Hematopoietic multipotent progenitor cell treated with erythropoietin and hydrocortisone succinate and interleukin-3 and kit ligand, for 15 days (in vitro differentiated cells): ENCODE measurements at regions not wholly inside any gene's neighbourhood (a gene's known extent, or its start where the extent isn't known, plus 50 kb on each side); places are given as distances from the start of the nearest gene placed in this dataset.
"Not testable (repeated sequence)": the region's sequence is repeated elsewhere in the genome, so short reads cannot be mapped to it uniquely, and the experiment has no call there.

Source experiments
- DNase-seq: peaks from one replicate; pipeline ENCODE4 v3.0.0-alpha.2; 2015; ENCODE audit warnings: low spot score

- no peak for DNase-seq
Observed at GRCh38 chr5:131107128-131107527, 57.9 kb downstream of the HINT1 start.

DNA sequence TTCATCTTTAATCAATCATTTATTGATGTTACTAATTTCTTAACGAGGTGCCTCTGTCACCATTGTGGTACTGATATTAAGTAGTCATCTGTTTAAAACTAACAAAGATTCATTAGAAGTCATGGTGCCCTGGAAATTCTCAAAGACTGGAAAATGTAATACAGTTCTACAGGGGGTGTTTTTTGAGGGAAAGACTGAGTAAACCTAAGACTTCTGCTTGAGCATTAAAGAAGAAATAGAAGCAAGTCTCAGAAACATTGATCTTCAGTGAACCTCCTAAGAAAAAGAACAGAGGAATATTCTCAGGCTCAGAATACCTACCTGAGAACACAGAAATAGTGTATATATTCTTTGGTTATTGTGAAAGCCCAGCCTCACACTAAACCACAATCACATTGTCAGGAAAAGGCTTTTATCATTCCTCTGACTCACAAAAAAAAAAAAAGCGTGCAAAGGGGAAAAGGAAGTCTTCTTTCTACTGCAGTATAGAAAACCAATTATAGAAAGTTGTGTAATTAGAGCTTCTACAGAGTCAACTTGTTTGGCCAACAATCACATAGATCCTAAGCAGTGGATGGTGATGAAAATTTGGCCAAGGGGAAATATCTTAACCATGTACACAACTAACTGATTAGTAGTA, 60.8 kb downstream of the HINT1 start:
- DNase-seq: no peak

DNA sequence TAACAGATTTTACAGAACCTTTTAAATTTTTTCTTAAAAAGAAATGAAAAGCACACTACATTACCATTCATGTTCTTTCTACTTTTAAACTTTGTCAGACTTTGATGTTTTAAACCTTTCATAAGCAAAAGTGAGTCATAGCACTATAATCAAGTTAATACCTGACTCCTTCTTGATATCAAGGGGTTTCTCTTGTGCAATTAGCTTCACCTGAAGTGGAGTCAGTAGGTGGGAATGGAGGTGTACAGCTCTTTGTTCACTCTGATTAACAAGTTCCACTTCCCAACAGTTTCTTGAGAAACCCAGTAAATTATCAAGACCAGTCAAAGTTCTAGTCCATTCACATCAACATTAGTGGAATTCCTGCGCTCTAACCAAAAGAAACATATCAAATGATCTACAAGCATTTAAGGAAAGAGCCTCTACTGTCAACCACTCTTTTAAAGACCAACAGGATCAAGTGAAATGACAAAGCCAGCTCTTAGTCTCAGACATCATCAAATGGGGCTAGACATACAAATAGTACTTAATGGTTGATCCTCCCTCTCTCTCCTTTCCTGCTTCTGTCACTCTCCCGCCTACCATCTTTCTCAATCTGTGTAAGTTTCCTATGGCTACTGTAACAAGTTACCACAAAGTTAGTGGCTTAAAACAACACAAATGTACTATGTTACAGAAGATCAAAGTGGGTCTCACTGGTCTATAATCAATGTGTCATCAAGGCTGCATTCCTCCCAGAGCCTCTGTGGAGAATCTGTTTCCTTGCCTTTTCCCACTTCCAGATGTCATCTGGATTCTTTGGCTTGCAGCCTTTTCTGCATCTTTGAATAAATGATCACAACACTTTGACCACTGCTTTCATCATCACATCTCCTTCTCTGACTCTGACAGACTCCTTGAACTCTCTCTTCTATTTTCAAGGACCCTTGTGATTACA, 68.0 kb downstream of the HINT1 start:
- no peak for DNase-seq

DNA sequence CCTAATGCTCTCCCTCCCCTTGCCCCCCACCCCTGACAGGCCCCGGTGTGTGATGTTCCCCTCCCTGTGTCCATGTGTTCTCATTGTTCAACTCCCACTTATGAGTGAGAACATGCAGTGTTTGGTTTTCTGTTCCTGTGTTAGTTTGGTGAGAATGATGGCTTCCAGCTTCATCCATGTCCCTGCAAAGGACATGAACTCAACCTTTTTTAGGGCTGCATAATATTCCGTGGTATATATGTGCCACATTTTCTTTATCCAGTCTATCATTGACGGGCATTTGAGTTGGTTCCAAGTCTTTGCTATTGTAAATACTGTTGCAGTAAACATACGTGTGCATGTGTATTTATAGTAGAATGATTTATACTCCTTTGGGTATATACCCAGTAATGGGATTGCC, 69.5 kb downstream of the HINT1 start:
- not testable (repeated sequence) for DNase-seq

- no peak for DNase-seq
Observed at GRCh38 chr5:131084436-131084835, 80.6 kb downstream of the HINT1 start.

DNA sequence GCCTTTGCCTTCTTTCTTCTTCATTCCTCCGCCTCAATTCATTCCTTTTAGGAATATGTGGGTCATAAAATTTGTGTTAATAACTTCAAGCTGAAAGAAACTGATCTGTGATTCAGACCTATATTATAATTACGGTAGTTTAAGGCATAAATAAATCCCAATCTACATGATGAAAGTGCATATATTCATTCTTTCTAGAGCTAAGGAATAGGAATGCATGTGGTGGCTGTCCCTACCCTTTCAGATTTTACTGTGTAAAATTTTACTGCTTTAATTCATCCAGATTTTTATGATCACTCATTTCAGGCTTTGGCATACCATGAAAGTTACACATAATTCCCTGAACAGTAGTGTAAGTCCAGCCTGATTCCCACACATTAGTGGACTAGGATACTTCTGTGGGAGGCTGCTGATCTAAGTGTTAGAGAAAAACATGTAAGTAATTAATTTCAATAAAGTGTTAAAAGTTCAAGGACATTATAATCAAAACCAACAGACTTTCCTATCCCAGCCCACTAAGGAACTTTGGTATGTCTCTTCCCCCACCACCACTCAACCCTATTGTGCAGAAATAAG, 83.1 kb downstream of the HINT1 start:
- no peak for DNase-seq

DNA sequence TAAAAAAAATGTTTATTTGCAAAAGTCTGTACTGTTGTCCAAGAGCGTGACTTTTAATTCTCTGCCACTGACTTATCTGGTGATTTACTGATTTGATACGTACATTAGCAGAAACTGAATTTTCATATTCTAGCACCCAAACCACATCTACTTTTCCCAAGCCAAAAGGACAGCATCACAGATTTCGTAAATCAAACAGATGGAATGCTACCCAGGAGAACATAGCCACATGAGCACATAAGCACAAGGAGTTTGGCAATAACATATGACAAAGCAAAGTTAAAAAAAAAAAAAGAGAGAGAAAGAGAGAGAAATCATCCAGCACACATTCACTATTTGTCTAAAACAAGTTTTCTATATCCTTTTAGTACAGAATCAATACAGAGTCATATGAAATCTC, 83.7 kb downstream of the HINT1 start:
- DNase-seq: no peak

GRCh38 chr5:131079232-131079631, 85.8 kb downstream of the HINT1 start:
- DNase-seq: no peak

- DNase-seq: no peak
Observed at GRCh38 chr5:131068893-131069643, 96.0 kb downstream of the HINT1 start.

GRCh38 chr5:131068076-131068475, 97.0 kb downstream of the HINT1 start:
- DNase-seq: no peak

DNA sequence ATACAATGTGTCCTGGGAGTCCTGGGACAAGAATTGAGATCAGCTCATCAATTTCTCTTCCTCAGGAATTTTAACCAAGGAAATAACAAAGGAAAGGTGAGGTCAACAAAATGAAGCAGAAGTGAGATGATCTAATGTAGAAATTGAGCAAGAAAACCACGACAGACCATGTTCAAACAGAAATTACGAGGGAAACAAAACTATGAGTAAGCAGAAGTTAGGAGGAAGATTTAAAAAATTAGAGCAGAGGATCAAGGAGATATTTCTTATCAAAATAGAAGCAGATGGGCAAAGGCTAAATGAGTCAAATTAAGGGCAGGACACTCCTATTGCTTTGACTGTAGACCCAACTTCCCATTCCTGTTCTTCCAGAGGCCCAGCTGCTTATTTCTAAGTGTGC, 97.4 kb downstream of the HINT1 start:
- DNase-seq: no peak

DNA sequence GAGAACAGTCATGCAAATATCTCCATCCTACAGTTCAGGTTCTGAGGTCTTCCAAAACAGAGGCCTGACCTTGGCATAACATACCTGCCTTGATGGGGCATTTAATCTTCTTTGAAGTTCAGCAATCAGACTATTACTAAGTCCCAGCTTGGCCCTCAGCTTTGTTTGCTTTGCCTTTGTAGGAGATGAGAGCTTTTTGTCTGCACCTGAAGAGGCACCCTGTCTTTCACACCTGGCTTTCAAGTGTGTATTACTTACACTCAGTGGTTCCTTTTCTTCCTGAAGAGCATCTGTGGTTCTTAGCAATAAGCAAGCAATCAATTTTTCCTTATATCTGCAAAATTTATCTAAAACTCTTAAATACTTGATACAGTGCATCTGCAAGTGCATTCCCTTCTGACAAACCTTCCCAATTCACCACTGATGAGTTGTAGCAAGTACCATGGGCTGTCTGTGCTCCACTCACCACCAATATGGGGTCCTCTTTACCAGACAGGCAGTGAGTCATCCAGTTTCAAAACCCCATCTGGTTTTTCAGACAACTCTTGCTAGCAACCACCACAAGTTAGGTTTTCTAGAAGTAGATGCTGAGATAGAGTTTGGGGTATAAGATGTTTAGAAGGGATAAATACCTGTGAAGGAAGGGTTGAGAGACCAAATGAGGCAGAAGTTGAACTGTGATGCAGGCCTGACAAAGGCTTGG, 100.2 kb downstream of the HINT1 start:
- no peak for DNase-seq

DNA sequence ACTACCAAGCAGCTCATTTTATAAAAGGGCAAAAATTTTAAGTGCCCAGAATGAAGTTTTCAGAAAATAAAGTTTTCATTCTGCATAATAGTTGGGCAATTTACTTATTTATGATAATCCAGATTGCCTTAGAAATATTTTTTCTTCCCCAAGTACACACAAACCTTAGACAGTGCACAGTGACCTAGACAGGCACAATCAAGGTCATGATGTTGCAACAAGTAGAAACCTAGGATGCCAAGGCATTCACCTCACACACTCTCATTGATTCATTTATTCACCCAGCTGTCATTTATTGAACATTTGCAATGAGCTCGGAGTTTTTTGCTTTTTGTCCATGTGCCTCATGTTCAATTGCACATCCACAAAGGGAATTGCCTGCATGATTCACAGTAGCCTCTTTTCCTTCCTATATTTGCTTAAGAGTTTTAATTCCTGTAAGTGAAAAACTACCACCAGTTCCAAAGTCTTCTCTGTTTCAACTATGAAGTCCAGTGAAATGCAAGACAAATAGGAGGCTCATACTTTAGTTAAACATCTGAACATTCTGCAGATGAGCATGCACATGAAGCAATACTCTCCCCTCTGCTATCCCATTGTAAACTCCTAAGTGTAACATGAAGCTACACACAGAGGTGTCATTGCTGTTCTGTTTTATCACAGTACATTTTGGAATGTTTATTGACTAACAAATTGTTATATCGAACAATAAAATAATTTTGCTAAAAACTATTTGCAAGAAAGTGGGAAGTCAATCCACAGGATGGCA, 122.9 kb downstream of the HINT1 start:
- DNase-seq: no peak

DNA sequence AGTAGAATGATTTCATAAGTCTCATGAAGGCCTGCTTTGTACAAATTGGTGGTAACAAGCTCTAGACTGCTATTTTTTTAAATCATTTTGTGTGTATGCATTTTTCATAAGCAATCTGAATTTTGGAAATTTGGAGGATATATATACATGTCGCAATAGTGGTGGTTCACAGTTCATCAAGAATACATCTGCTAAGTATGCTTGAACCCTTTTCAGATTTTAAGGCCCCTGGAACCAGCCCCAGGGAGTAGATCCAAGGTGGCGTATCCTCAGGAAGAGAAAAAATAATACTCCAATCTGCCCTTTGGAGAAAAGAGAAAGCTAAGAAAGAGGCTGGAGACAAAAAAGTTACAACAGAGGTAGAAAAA, 141.6 kb downstream of the HINT1 start:
- no peak for DNase-seq

DNA sequence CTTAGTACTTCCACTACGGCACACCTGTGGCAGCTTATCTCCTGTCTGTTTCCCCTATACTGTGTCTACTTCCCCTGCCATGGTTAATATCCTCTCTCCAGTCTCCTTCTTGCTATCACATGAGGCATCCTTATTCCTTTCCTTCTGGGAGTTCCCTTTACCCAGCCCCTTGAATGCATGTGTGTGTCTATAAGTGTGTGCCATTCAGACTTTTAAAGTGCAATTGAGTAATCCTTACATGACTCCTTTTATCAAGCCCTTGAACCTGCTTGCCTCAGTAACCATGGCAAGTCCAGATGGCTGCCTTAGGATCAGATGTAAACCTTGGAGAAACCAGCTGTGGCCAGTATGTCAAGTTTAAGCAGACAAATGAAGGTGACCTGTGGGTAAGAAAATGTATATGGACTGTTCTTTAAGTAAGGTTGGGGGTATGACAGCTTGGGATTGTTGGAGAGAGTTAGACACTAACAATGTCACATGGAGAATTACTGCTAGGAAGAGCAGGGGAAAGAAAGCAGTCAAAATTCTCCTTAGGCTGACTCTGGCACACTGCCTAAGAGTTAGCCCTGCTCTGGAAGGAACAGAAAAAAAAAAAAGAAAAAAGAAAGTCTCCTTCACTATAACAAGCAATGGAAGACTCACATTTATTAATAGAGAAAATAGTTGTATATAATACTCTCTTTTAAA, 142.1 kb downstream of the HINT1 start:
- no peak for DNase-seq

GRCh38 chr5:131021646-131022045, 143.4 kb downstream of the HINT1 start:
- no peak for DNase-seq

- no peak for DNase-seq
Observed at GRCh38 chr5:131019601-131020315, 145.3 kb downstream of the HINT1 start.

GRCh38 chr5:131019111-131019510, 145.9 kb downstream of the HINT1 start:
- DNase-seq: no peak

DNA sequence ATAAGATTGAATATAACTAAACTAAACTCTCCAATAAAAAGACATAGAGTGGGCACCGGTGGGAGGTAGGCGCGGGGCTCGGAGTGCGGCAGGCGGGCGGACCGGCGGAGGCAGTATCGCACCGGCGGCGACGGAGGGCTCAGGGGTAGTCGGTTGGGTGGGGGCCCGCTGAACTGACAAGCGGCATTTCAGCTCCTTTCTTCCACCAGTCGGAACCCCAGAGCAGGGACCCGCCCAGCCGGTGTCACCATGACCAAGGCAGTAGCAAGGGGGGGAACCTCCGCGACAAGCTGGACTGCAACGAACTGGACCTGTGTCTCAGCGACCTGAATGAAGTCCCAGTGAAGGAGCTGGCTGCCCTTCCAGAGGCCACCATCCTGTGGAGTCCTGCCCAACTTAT, 156.7 kb downstream of the HINT1 start:
- DNase-seq: no peak
